ENCODE measurements at regions not wholly inside any gene's neighbourhood (a gene's known extent, or its start where the extent isn't known, plus 50 kb on each side); places are given as distances from the start of the nearest gene placed in this dataset.

DNA sequence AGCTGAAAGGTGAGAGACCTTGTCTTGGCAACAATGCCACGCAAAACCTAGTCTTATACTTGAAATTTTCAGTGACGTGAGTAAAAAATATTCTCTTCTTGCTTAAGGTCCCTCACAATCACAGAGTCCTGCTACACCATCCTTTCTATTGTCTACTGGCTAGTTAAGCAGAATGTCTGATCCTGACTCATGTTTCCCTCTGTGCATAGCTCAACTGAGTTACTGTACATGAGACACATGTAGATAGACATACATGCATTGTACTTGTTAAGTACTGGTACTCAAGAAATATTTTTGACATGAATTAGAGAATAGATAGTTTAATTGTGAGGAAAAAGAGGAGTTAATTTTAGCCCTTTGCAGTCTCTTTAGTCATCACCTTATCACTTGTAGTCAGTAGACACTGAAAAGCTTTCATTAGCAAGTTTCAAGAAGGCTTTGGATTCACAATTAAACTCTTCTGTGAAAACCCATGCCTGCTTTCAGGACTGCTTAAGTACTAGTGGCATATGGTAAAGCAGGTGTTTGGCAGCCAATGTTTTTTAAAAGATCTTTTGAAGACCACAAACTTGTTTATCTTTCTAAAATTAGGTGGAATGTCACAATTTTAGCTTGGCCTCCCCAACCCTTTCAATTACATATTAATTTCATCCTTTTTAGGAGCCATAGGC, 158.7 kb upstream of the CCDC150 start:
- no peaks in the 10 kb centered on the region for H3K36me3 ChIP-seq (replicated peaks; ENCODE audit: control insufficient read depth, insufficient read depth, low read length)
- no peak for DNase-seq
- H3K27me3 ChIP-seq (ENCODE audit: control insufficient read depth, insufficient read depth, low read length) = no peaks in the 10 kb centered on the region
- no peak overlapping the region for H3K4me3 ChIP-seq (ENCODE audit: insufficient read depth, low read depth, low read length)

DNA sequence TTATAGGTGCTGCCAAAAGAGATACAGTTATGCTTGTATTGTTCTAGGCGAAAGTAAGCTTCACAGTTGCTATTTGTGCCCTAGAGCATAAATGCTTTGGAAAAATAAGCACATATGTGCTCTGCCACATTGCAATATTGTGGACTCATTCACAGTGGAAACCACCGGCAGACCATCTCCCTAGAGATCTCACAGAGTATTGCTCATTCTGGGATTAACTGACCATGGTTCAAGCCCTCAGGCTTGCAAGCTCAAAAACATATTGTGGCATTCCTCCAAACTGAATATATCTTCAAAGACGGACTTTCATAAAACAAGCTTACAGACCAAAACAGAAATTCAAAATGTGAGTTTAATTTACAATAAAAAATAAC, 158.2 kb upstream of the CCDC150 start:
- no peaks in the 10 kb centered on the region for H3K36me3 ChIP-seq (replicated peaks; ENCODE audit: control insufficient read depth, insufficient read depth, low read length)
- no peak overlapping the region for H3K4me3 ChIP-seq (ENCODE audit: insufficient read depth, low read depth, low read length)
- no peaks in the 10 kb centered on the region for H3K27me3 ChIP-seq (ENCODE audit: control insufficient read depth, insufficient read depth, low read length)
- no peak for DNase-seq

DNA sequence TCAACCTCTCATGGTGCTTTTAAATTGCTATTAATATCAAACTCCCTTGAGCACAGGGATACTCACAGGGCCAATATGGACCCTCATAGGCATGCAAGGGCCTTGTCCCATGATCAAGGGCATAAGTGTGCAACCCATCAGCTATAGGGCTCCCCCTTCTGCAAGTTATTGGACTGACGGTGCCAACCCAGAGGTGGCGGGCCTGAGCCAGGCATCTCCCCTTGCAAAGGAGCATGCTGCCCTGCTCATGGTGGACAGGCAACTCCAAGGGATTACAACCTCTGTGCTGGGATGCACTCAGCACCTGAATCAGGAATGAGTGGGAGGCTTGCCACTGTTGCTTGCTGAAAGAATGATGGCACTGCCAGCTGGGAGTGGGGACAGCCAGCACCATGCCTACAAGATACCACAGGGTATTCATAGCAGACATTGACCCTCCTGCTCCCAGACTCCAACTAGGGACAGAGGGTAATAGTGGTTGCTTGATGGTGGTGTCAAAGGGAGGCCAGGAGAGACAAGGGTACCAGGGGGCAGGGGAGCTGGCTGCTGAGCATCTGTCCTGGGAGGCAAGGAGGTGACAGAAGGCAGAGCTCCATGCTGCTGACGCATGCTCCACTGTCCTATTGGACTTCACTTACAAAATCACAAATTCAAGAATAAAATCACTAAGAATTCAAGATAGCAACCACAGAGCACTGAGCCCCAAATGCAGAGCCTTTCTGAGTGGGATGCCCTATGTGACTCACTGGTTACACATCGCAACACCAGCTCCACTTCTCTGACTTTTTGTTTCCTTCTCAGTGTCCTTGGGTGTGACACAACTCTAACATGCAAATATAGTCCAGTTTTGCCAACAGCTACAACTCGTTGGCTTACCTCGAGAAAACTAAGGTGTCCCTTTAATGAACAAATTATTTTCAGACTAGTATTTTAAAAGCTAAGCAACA, 157.1 kb upstream of the CCDC150 start:
- DNase-seq = no peak

DNA sequence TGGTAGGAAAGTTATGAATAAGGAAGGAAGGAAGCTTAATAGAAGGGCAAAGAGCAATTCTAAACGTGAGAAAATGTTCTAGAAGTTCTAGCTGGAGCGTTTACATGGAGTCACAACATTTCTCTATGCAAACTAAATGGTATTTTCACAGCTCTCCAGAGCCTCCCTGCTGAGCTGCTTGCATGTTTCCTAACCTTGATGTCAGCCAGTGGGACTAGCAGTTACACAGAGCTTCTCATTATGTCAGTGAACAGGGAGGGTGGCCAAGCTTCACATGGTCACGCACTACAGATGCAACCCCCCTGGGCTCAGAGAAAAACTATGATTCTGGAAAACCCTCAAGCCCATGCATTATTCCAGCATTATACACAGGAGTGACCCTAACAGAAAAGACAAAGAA, 153.4 kb upstream of the CCDC150 start:
- Histone ChIP-seq H3K36me3 (replicated peaks; ENCODE audit: control insufficient read depth, insufficient read depth, low read length) (no peaks in the 10 kb centered on the region), H3K27me3 (ENCODE audit: control insufficient read depth, insufficient read depth, low read length) (no peaks in the 10 kb centered on the region), H3K4me3 (ENCODE audit: insufficient read depth, low read depth, low read length) (no peak overlapping the region)
- no peak for DNase-seq

More for the DNA sequence above, 157.1 kb upstream of the CCDC150 start:
- no peak overlapping the region for H3K4me3 ChIP-seq (ENCODE audit: insufficient read depth, low read depth, low read length)
- H3K27me3 ChIP-seq (ENCODE audit: control insufficient read depth, insufficient read depth, low read length) = no peaks in the 10 kb centered on the region
- H3K36me3 ChIP-seq (replicated peaks; ENCODE audit: control insufficient read depth, insufficient read depth, low read length) = no peaks in the 10 kb centered on the region

DNA sequence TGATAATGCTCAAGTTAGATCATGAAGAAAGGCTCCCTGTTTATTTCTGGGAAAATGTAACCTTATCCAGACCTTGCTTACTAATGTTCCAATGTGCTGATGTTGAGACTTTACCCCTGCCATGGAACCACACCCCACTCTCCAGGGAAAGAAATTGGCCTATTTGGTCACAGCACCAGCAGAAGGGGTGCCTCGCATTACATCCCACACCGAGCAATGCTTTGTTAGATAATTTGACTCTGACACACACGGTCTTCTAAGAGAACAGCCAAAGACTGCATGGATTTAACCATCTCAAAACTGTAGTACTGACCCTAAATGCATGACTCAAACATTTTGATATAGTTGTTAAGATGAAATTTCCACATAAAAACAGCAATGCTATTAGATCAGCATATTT, 152.1 kb upstream of the CCDC150 start:
- no peaks in the 10 kb centered on the region for H3K36me3 ChIP-seq (replicated peaks; ENCODE audit: control insufficient read depth, insufficient read depth, low read length)
- DNase-seq = no peak
- no peaks in the 10 kb centered on the region for H3K27me3 ChIP-seq (ENCODE audit: control insufficient read depth, insufficient read depth, low read length)
- H3K4me3 ChIP-seq (ENCODE audit: insufficient read depth, low read depth, low read length) = no peak overlapping the region

DNA sequence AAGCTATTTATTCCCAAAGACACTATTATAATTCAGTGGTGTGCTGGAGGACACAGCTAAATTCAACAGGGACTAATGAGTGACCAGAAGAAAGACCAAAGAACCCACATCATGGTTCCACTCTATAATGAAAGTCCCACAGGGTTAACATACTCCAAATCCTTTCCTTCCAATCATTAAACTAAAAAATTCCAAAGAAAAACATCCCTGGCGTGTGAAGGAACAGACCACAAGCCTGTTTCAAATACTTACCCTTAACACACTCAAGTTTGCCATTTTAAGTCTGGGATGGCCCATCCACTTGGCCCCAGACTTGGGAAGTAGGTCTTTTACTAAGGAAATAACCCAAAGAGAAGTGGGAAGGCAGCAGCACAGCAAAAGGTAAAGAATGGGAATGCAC, 150.1 kb upstream of the CCDC150 start:
- H3K4me3 ChIP-seq (ENCODE audit: insufficient read depth, low read depth, low read length) = no peak overlapping the region
- no peaks in the 10 kb centered on the region for H3K27me3 ChIP-seq (ENCODE audit: control insufficient read depth, insufficient read depth, low read length)
- no peaks in the 10 kb centered on the region for H3K36me3 ChIP-seq (replicated peaks; ENCODE audit: control insufficient read depth, insufficient read depth, low read length)
- DNase-seq = no peak

DNA sequence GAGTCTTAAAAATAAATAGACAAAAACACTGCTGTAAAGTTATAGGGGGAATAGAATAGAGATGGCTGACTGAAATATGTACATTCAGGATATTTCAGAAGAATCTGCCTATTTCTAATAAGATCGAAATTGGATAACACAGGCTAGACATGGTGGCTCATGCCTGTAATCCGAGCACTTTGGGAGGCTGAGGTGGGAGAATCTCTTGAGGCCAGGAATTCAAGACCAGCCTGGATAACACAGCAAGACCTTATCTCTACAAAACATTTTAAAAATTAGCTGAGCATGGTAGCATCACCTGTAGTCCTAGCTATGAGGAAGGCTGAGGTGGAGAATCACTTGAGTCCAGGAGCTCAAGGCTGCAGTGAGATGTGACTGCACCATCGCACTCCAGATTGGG, 146.6 kb upstream of the CCDC150 start:
- Histone ChIP-seq H3K27me3 (ENCODE audit: control insufficient read depth, insufficient read depth, low read length) (no peaks in the 10 kb centered on the region), H3K4me3 (ENCODE audit: insufficient read depth, low read depth, low read length) (no peak overlapping the region), H3K36me3 (replicated peaks; ENCODE audit: control insufficient read depth, insufficient read depth, low read length) (no peaks in the 10 kb centered on the region)
- DNase-seq = no peak

DNA sequence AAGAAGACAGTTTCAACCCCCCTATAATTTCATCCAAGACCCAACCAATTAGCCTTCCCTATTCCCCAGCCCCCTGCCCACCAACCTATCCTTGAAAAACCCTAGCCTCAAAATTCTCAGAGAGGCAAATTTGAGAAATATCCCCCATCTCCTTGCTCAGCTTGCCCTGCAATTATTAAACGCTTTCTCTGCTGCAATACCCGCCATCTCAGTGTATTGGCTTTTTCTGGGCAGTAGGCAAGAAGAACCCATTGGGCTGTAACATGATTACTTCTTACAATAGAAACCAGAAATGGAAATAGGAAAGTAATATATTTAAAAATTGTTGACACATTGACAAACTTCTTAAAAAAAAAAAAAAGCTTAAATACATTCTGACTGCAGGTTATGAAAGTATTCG, 140.6 kb upstream of the CCDC150 start:
- Histone ChIP-seq H3K36me3 (replicated peaks; ENCODE audit: control insufficient read depth, insufficient read depth, low read length) (no peaks in the 10 kb centered on the region), H3K4me3 (ENCODE audit: insufficient read depth, low read depth, low read length) (no peak overlapping the region), H3K27me3 (ENCODE audit: control insufficient read depth, insufficient read depth, low read length) (no peaks in the 10 kb centered on the region)
- DNase-seq = no peak

DNA sequence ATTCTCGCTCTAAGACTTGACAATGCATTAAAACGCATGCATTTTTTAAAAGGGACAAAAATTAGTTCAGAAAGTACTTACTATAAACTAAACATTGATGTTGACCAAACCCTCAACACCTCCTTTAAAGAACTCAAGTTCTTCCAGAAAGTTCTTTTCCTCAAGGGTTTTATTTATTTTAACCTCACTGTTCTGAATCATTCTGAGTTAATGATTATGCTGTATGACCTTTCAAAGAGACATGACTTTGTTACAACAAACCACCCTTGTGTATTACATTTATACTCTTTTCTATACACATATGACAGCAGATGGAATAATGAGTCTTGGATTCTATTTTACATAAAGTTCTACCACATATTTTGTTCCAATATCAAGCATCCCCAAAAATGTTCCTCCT, 139.8 kb upstream of the CCDC150 start:
- no peak for DNase-seq
- Histone ChIP-seq H3K36me3 (replicated peaks; ENCODE audit: control insufficient read depth, insufficient read depth, low read length) (no peaks in the 10 kb centered on the region), H3K27me3 (ENCODE audit: control insufficient read depth, insufficient read depth, low read length) (no peaks in the 10 kb centered on the region), H3K4me3 (ENCODE audit: insufficient read depth, low read depth, low read length) (no peak overlapping the region)

DNA sequence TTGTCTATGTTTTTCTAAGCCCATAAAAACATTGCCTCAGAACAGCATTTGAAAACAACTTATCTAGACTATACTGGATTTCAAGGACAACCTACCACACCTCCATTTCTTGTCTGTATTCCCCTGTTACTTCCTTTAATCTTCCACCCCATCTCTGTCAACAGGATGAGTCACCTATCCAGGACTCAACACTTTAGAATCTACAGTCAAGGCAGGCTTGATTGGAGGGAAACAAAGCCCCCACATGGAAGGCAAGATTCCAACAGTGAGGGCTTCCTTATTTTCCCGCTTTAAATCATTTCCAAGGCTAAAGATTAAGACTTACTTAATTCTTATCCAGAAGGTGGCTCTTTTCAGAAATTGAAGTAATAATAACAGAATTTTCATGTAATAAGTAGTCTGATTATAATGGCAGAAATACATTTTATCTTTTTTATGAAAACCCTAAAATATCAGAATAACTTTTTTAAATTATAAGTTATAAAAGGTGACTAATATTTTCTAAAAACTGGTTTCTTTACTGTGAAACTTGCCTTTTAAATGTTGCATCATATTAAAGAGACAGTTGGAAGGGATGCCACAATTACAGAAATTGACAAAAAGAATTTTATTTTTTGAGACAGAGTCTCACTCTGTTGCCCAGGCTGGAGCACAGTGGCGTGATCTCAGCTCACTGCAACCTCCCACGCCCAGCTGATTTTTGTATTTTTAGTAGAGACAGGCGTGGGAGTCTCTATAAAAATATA, 138.7 kb upstream of the CCDC150 start:
- no peak overlapping the region for H3K4me3 ChIP-seq (ENCODE audit: insufficient read depth, low read depth, low read length)
- no peaks in the 10 kb centered on the region for H3K27me3 ChIP-seq (ENCODE audit: control insufficient read depth, insufficient read depth, low read length)
- no peaks in the 10 kb centered on the region for H3K36me3 ChIP-seq (replicated peaks; ENCODE audit: control insufficient read depth, insufficient read depth, low read length)
- no peak for DNase-seq

DNA sequence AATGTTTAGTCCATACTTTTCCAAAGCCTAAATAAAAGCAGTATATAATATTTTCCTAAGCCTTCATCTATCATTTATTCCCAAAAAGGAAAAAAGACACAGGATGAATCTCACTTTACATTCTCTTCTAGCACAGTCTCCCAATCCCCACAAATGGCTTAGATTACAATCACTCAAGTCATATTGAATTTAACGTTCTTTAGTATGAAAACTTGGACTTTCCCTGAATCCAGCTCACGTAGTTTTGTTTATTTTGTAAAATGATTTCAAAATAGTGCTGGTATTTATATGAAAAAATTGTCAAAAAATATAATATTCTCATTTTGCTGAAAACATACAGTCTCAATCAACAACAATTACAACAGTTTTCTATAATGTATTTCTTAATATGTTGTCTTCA, 137.7 kb upstream of the CCDC150 start:
- DNase-seq = no peak
- H3K4me3 ChIP-seq (ENCODE audit: insufficient read depth, low read depth, low read length) = no peak overlapping the region
- no peaks in the 10 kb centered on the region for H3K36me3 ChIP-seq (replicated peaks; ENCODE audit: control insufficient read depth, insufficient read depth, low read length)
- H3K27me3 ChIP-seq (ENCODE audit: control insufficient read depth, insufficient read depth, low read length) = no peaks in the 10 kb centered on the region

DNA sequence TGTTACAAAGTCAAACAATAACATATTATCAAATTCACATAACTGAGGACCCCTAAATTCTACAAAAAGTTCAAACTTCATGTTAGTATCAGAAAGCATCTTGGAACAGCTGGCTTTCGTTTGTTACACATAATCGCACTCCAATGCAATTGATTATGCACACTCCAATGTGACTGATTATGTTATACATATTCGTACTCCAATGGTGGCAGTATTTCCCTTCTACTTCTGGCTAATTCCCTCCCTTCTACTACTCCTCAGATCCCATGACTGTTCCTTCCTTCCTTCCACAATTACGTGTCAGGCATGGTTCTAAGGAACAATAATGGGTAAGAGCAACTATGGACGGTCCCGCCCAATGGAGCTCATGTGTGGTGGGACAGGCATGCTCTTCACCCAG, 137.1 kb upstream of the CCDC150 start:
- no peaks in the 10 kb centered on the region for H3K36me3 ChIP-seq (replicated peaks; ENCODE audit: control insufficient read depth, insufficient read depth, low read length)
- no peak for DNase-seq
- no peak overlapping the region for H3K4me3 ChIP-seq (ENCODE audit: insufficient read depth, low read depth, low read length)
- H3K27me3 ChIP-seq (ENCODE audit: control insufficient read depth, insufficient read depth, low read length) = no peaks in the 10 kb centered on the region

DNA sequence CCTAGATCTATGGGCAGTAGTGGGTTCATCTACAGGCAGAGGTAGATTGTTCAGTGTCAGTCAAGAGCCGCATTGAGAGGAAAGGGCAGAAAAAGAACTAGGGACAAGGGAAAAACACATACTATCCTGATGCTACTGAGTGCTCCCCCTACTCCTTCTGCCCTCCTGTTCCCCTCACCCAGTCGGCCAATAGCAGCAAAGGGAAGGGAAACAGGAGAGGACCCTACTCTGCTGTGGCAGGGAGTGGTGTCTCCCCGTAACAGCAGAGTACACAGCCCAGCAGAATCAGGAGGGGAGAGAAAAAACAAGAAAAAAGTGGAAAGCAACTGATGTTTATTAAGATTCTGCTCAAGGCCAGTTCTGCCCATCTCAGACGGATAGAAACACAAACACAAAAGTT, 136.1 kb upstream of the CCDC150 start:
- Histone ChIP-seq H3K27me3 (ENCODE audit: control insufficient read depth, insufficient read depth, low read length) (no peaks in the 10 kb centered on the region), H3K4me3 (ENCODE audit: insufficient read depth, low read depth, low read length) (no peak overlapping the region), H3K36me3 (replicated peaks; ENCODE audit: control insufficient read depth, insufficient read depth, low read length) (no peaks in the 10 kb centered on the region)
- no peak for DNase-seq

DNA sequence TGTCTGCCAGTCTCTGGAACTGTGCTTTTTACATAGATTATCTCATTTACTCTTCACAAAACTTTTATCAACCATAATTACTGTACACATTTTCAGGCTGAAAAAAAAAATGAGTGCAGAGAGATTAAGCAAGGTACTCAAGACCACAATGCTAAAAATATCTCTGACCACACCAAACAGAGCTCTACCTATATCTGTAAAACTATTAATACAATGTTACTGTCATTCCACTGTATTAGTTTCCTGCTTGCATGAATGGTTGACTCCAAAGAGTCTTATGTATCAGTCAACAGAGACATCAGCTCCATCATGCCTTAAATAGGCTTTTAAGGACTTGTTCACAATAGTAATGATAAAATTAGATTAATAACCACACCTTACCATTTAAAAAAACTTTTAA, 134.7 kb upstream of the CCDC150 start:
- H3K27me3 ChIP-seq (ENCODE audit: control insufficient read depth, insufficient read depth, low read length) = no peaks in the 10 kb centered on the region
- H3K4me3 ChIP-seq (ENCODE audit: insufficient read depth, low read depth, low read length) = no peak overlapping the region
- no peaks in the 10 kb centered on the region for H3K36me3 ChIP-seq (replicated peaks; ENCODE audit: control insufficient read depth, insufficient read depth, low read length)
- no peak for DNase-seq

DNA sequence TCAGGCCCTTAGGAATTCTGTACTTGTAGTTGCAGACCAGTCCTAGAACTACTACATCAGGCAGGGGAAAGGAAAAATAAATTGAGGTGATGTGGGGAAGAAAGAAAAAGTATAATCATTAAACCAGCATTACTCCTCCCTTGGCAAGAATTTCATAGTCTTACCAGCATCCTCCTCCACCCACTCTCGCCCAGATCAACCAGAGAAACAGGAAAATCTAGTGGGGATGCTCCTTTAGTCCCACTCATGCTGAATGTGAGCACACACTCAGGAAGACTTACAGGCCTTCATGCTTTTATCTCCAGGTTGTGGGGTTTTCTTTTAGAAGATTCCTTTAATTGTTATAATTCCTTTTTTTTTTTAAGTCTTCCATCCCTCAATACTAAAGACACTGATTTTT, 129.3 kb upstream of the CCDC150 start:
- H3K27me3 ChIP-seq (ENCODE audit: control insufficient read depth, insufficient read depth, low read length) = no peaks in the 10 kb centered on the region
- no peak overlapping the region for H3K4me3 ChIP-seq (ENCODE audit: insufficient read depth, low read depth, low read length)
- H3K36me3 ChIP-seq (replicated peaks; ENCODE audit: control insufficient read depth, insufficient read depth, low read length) = no peaks in the 10 kb centered on the region
- no peak for DNase-seq
